Trophoblast cell (in vitro differentiated cells and primary cell): ENCODE measurements at regions not wholly inside any gene's neighbourhood (a gene's known extent, or its start where the extent isn't known, plus 50 kb on each side); places are given as distances from the start of the nearest gene placed in this dataset.

Experiments
- DNase-seq, 2 donors: peaks; one replicate each; pipeline ENCODE4 v3.0.0-alpha.2; 2016
- H2AFZ ChIP-seq: 2 replicates; pipeline ENCODE4 v1.6.1; 2013; ENCODE audit warnings: low read length, moderate library complexity, mild to moderate bottlenecking; ENCODE audit not compliant: insufficient read depth, poor library complexity
- H2AK5ac ChIP-seq: 2 replicates; pipeline ENCODE4 v1.6.1; 2013; ENCODE audit warnings: mild to moderate bottlenecking, low read length
- H2BK120ac ChIP-seq: 2 replicates; pipeline ENCODE4 v1.6.1; 2013; ENCODE audit warnings: low read length, mild to moderate bottlenecking, moderate library complexity; ENCODE audit not compliant: insufficient read depth, poor library complexity
- H2BK12ac ChIP-seq: 2 replicates; pipeline ENCODE4 v1.6.1; 2013; ENCODE audit warnings: mild to moderate bottlenecking, low read length, moderate library complexity
- H2BK5ac ChIP-seq: 2 replicates; pipeline ENCODE4 v1.6.1; 2013; ENCODE audit warnings: low read length, low read depth, moderate library complexity, mild to moderate bottlenecking; ENCODE audit not compliant: poor library complexity
- H3K14ac ChIP-seq: 2 replicates; pipeline ENCODE4 v1.6.1; 2013; ENCODE audit warnings: mild to moderate bottlenecking, low read length
- H3K18ac ChIP-seq: 2 replicates; pipeline ENCODE4 v1.6.1; 2013; ENCODE audit warnings: mild to moderate bottlenecking, low read length
- H3K23ac ChIP-seq: 2 replicates; pipeline ENCODE4 v1.6.1; 2013; ENCODE audit warnings: low read length
- H3K27ac ChIP-seq: 2 replicates; pipeline ENCODE4 v1.5.1; 2013; ENCODE audit warnings: low read depth, mild to moderate bottlenecking, inconsistent platforms, low read length, moderate library complexity
- H3K27me3 ChIP-seq: 2 replicates; pipeline ENCODE4 v1.6.1; 2013; ENCODE audit warnings: inconsistent platforms, mild to moderate bottlenecking, low read length, moderate library complexity; ENCODE audit not compliant: insufficient read depth
- H3K36me3 ChIP-seq, 2 experiments: 1 replicate in 1 of 2; 2 replicates in 1 of 2; pipeline ENCODE4 v1.6.1; 2013; ENCODE audit warnings: low read length in 2 of 2, mild to moderate bottlenecking in 2 of 2, moderate library complexity in 1 of 2; ENCODE audit not compliant: insufficient read depth in 2 of 2, control insufficient read depth in 1 of 2
- H3K4ac ChIP-seq: 2 replicates; pipeline ENCODE4 v1.6.1; 2013; ENCODE audit warnings: low read depth, mild to moderate bottlenecking, low read length, moderate library complexity
- H3K4me1 ChIP-seq, 2 experiments: 1 replicate in 1 of 2; 2 replicates in 1 of 2; pipeline ENCODE4 v1.6.1; 2013; ENCODE audit warnings: low read length in 2 of 2, mild to moderate bottlenecking in 2 of 2, moderate library complexity in 1 of 2; ENCODE audit not compliant: insufficient read depth in 2 of 2, control insufficient read depth in 1 of 2
- H3K4me2 ChIP-seq: 2 replicates; pipeline ENCODE4 v1.6.1; 2013; ENCODE audit warnings: inconsistent platforms, mild to moderate bottlenecking, low read length, moderate library complexity
- H3K4me3 ChIP-seq: 2 replicates; pipeline ENCODE4 v1.5.1; 2013; ENCODE audit warnings: mild to moderate bottlenecking, low read depth, low read length, inconsistent platforms
- H3K79me1 ChIP-seq: one replicate; pipeline ENCODE4 v1.6.1; 2013; ENCODE audit warnings: low read length
- H3K79me2 ChIP-seq: 2 replicates; pipeline ENCODE4 v1.6.1; 2013; ENCODE audit warnings: low read length, mild to moderate bottlenecking; ENCODE audit not compliant: control insufficient read depth, insufficient read depth, poor library complexity
- H3K9ac ChIP-seq: 2 replicates; pipeline ENCODE4 v1.6.1; 2013; ENCODE audit warnings: mild to moderate bottlenecking, low read length
- H3K9me3 ChIP-seq: 2 replicates; pipeline ENCODE4 v1.6.1; 2013; ENCODE audit warnings: low read depth, mild to moderate bottlenecking, control low read depth, inconsistent platforms, low read length; ENCODE audit not compliant: insufficient read depth
- H4K12ac ChIP-seq: 2 replicates; pipeline ENCODE4 v1.6.1; 2013; ENCODE audit warnings: low read depth, mild to moderate bottlenecking, low read length, moderate library complexity
- H4K8ac ChIP-seq: 2 replicates; pipeline ENCODE4 v1.6.1; 2013; ENCODE audit warnings: low read depth, mild to moderate bottlenecking, low read length, moderate library complexity
- H4K91ac ChIP-seq: one replicate; pipeline ENCODE4 v1.6.1; 2013; ENCODE audit warnings: low read depth, mild to moderate bottlenecking, low read length, moderate library complexity
- WGBS: extraction: QIAGEN DNeasy Blood & Tissue Kit; methylation state at CpG from one replicate; pipeline ENCODE4 v1.1.7; 2013; ENCODE audit warnings: missing lambda C conversion rate; ENCODE audit not compliant: insufficient read length, insufficient coverage; ENCODE audit errors: extremely low coverage; 5-methylcytosine and 5-hydroxymethylcytosine counted together

DNA sequence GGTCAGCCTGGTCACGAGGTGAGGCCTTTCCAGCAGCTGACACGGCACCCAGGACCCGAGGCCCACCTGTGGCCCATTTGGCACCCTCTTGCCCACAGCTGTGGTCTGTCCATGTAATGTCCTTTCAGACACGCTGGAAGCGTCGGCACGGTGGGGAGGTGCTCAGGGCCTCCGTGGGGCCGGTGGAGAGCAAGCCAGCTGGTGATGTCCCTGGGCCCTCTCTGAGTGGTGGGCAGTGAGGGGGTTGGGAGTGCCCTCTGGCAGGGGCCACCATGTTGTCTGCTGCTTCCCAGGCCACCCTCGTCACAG lies 97.3 kb upstream of the ZNF469 start:
- WGBS: no CpG with 5 or more reads among the region's 10 CpGs
- H3K9ac ChIP-seq: no peak overlapping the region
- H2AK5ac ChIP-seq: no peak overlapping the region
- H3K4ac ChIP-seq: no peak overlapping the region
- no peak overlapping the region for H4K91ac ChIP-seq
- no peak overlapping the region for H3K27ac ChIP-seq
- no peak overlapping the region for H3K4me2 ChIP-seq
- no peak overlapping the region for H2BK120ac ChIP-seq
- no peak overlapping the region for H2BK5ac ChIP-seq
- no peaks in the 10 kb centered on the region for H3K79me1 ChIP-seq
- no peak for DNase-seq
- no peaks in the 10 kb centered on the region for H3K36me3 ChIP-seq
- H3K4me3 ChIP-seq: no peak overlapping the region
- no peak overlapping the region for H4K8ac ChIP-seq
- H2BK12ac ChIP-seq: no peak overlapping the region
- peaks cover 45% of the 10 kb centered on the region for H3K9me3 ChIP-seq
- no peak overlapping the region for H3K18ac ChIP-seq
- no peak overlapping the region for H4K12ac ChIP-seq
- no peaks in the 10 kb centered on the region for H3K4me1 ChIP-seq
- no peak overlapping the region for H2AFZ ChIP-seq
- no peak overlapping the region for H3K14ac ChIP-seq
- no peaks in the 10 kb centered on the region for H3K27me3 ChIP-seq
- H3K79me2 ChIP-seq: no peaks in the 10 kb centered on the region
- H3K23ac ChIP-seq: no peak overlapping the region

DNA sequence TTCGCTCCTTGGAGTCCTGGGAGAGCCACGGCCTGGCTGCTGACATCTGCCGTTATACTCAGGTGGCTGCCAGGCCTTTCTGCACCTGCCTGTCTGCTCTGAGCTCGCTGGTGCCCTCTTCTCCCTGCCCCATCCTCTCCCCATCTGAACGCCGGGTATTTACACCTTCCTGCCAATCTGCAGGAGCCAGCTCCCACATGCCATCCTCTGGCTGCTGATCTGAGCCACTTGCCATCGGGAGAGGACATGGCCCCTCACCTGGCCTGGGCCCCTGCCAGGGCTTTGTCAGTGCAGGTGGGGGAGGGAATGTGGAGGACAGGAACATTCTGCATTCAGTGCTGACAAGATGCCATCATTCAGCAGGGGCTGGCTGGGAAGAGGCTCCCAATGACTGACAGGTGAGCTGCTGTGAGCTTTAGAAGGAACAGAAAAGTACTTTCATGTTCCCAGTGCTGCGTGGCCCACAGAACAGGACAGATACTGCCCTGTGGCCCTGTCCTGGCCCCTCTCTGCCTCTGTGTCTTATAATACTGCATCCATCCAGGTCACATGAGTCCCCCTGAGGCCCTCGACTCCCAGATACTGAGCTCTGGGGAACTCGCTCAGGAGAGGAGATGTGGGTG lies 96.3 kb upstream of the ZNF469 start:
- Histone ChIP-seq H3K4ac (no peak overlapping the region), H3K4me3 (no peak overlapping the region), H3K18ac (no peak overlapping the region), H3K79me2 (no peaks in the 10 kb centered on the region), H2BK5ac (no peak overlapping the region), H2AK5ac (no peak overlapping the region), H3K79me1 (no peaks in the 10 kb centered on the region), H3K4me1 (no peaks in the 10 kb centered on the region), H3K4me2 (no peak overlapping the region), H4K8ac (no peak overlapping the region), H4K12ac (no peak overlapping the region), H3K27ac (no peak overlapping the region), H2AFZ (no peak overlapping the region), H2BK12ac (no peak overlapping the region), H3K23ac (no peak overlapping the region), H3K9ac (no peak overlapping the region), H3K36me3 (no peaks in the 10 kb centered on the region), H2BK120ac (no peak overlapping the region), H3K14ac (no peak overlapping the region), H4K91ac (no peak overlapping the region), H3K9me3 (peaks cover 40% of the 10 kb centered on the region), H3K27me3 (no peaks in the 10 kb centered on the region)
- DNase-seq: no peak
- WGBS: no CpG with 5 or more reads among the region's 10 CpGs

DNA sequence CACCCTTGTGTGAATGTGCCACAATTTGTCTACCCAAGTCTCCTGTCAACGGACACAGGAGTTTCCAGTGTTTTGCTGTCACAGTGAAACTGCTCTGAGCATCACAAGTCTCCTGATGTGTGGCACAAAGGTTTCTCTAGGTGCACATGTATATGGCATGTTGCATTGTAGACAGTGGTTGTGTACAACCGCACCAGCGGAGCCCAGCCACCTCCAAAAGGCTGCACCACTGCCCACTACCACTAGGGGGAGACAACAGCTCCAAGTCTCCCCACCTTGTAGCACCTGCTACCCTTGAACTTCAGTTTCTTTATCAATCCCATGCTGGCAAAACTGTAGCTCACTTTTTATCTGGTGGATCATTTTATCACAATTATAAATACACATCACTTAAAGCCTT lies 95.5 kb upstream of the ZNF469 start:
- H3K4me1 ChIP-seq: no peaks in the 10 kb centered on the region
- WGBS: no CpG with 5 or more reads among the region's 3 CpGs

DNA sequence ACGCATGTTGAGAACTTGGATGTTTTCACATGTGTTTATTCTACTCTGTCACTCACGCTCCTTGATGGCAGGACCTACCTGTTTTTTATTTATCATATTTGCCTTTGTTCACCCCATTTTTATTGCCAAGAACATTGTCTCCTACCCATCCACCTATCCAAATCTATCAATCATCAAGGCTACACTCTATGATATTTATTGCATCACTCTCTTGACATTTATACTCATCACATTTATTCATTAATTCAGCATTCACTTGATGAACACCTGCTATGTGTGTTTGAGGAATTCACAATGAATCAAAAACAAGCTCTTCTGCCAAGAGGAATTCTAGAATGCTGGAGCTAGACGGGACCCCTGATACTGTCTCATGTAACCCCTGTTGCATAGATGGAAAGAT lies 94.5 kb upstream of the ZNF469 start:
- H2AFZ ChIP-seq: no peak overlapping the region
- H3K9ac ChIP-seq: no peak overlapping the region
- H3K4me3 ChIP-seq: no peak overlapping the region
- H3K23ac ChIP-seq: no peak overlapping the region
- H3K14ac ChIP-seq: no peak overlapping the region
- H3K4me2 ChIP-seq: no peak overlapping the region
- no peaks in the 10 kb centered on the region for H3K36me3 ChIP-seq
- H3K4ac ChIP-seq: no peak overlapping the region
- DNase-seq: no peak
- H4K12ac ChIP-seq: no peak overlapping the region
- no peak overlapping the region for H2BK5ac ChIP-seq
- H4K91ac ChIP-seq: no peak overlapping the region
- H3K18ac ChIP-seq: no peak overlapping the region
- no peaks in the 10 kb centered on the region for H3K4me1 ChIP-seq
- H3K79me1 ChIP-seq: no peaks in the 10 kb centered on the region
- H4K8ac ChIP-seq: no peak overlapping the region
- H3K27me3 ChIP-seq: no peaks in the 10 kb centered on the region
- no CpG with 5 or more reads among the region's 3 CpGs for WGBS
- H3K9me3 ChIP-seq: peaks cover 36% of the 10 kb centered on the region
- no peak overlapping the region for H2AK5ac ChIP-seq
- H3K27ac ChIP-seq: no peak overlapping the region
- no peak overlapping the region for H2BK120ac ChIP-seq
- H3K79me2 ChIP-seq: no peaks in the 10 kb centered on the region
- H2BK12ac ChIP-seq: no peak overlapping the region

More for the DNA sequence above, 95.5 kb upstream of the ZNF469 start:
- Histone ChIP-seq H3K4ac (no peak overlapping the region), H3K36me3 (no peaks in the 10 kb centered on the region), H3K27ac (no peak overlapping the region), H4K12ac (no peak overlapping the region), H3K79me2 (no peaks in the 10 kb centered on the region), H3K4me3 (no peak overlapping the region), H2AFZ (no peak overlapping the region), H2BK120ac (no peak overlapping the region), H4K8ac (no peak overlapping the region), H4K91ac (no peak overlapping the region), H3K18ac (no peak overlapping the region), H3K4me2 (no peak overlapping the region), H2BK12ac (no peak overlapping the region), H3K9ac (no peak overlapping the region), H2BK5ac (no peak overlapping the region), H3K79me1 (no peaks in the 10 kb centered on the region), H3K14ac (no peak overlapping the region), H2AK5ac (no peak overlapping the region), H3K27me3 (no peaks in the 10 kb centered on the region), H3K9me3 (peaks cover 36% of the 10 kb centered on the region), H3K23ac (no peak overlapping the region)
- peak in 1 of 2 donors; percentile 19 for DNase-seq
